ENCODE measurements at regions not wholly inside any gene's neighbourhood (a gene's known extent, or its start where the extent isn't known, plus 50 kb on each side); places are given as distances from the start of the nearest gene placed in this dataset.

DNA sequence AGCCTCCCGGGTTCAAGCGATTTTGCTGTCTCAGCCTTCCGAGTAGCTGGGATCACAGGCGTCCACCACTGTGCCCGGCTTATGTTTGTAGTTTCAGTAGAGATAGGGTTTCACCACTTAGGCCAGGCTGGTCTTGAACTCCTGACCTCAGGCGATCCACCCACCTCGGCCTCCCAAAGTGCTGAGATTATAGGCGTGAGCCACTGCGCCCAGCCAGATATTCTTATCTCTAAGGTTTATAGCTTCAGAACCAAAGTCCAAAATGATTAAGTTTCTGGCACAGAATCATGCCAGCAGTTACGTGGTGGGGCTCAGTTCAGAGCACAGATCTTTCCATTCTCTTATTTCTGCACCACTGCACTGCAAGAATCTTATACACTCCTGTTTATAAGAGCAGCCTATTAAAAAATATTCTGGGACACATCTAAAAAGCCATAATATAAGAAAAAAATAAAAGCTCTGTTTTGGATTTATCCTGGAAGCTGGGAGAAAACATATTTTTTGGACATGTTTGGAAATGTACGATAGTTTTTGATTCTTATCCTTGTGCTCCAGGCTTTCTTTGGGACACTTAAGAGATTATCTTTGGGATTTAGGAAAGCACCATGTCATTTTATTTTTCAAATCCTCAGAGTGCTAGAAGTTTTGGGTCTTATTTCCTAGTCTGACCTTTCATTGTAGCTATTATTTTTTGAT, 129.6 kb downstream of the LMNTD1 start:
- TF ChIP-seq, protein P1, sequence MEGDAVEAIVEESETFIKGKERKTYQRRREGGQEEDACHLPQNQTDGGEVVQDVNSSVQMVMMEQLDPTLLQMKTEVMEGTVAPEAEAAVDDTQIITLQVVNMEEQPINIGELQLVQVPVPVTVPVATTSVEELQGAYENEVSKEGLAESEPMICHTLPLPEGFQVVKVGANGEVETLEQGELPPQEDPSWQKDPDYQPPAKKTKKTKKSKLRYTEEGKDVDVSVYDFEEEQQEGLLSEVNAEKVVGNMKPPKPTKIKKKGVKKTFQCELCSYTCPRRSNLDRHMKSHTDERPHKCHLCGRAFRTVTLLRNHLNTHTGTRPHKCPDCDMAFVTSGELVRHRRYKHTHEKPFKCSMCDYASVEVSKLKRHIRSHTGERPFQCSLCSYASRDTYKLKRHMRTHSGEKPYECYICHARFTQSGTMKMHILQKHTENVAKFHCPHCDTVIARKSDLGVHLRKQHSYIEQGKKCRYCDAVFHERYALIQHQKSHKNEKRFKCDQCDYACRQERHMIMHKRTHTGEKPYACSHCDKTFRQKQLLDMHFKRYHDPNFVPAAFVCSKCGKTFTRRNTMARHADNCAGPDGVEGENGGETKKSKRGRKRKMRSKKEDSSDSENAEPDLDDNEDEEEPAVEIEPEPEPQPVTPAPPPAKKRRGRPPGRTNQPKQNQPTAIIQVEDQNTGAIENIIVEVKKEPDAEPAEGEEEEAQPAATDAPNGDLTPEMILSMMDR (IDR thresholded peaks at IDR 0.05; ENCODE audit: low read length) = no peak
- TF ChIP-seq EZH2phosphoT487 (IDR thresholded peaks at IDR 0.05; ENCODE audit: low read length) (no peak), EZH2 (optimal IDR thresholded peaks at IDR 0.05; ENCODE audit: low read depth, low read length) (no peak)

Data from MM.1S (cell line).